Epithelial cell of esophagus (primary cell): ENCODE measurements at regions not wholly inside any gene's neighbourhood (a gene's known extent, or its start where the extent isn't known, plus 50 kb on each side); places are given as distances from the start of the nearest gene placed in this dataset.
"Not testable (repeated sequence)": the region's sequence is repeated elsewhere in the genome, so short reads cannot be mapped to it uniquely, and the experiment has no call there.

ENCODE experiments used
- DNase-seq: peaks from one replicate; pipeline ENCODE4 v3.0.0; 2010; ENCODE audit warnings: low read depth
- H3K4me3 ChIP-seq: 2 replicates; pipeline ENCODE4 v1.5.1; 2011; ENCODE audit warnings: mild to moderate bottlenecking, low read length, control low read depth
- TF ChIP-seq, protein P1 (sequence below): IDR thresholded peaks from 2 replicates; pipeline ENCODE4 v1.5.1; 2011; ENCODE audit warnings: low read depth, mild to moderate bottlenecking, low read length, control low read depth, inconsistent platforms; ENCODE audit not compliant: insufficient read depth; ENCODE audit errors: missing control alignments

DNA sequence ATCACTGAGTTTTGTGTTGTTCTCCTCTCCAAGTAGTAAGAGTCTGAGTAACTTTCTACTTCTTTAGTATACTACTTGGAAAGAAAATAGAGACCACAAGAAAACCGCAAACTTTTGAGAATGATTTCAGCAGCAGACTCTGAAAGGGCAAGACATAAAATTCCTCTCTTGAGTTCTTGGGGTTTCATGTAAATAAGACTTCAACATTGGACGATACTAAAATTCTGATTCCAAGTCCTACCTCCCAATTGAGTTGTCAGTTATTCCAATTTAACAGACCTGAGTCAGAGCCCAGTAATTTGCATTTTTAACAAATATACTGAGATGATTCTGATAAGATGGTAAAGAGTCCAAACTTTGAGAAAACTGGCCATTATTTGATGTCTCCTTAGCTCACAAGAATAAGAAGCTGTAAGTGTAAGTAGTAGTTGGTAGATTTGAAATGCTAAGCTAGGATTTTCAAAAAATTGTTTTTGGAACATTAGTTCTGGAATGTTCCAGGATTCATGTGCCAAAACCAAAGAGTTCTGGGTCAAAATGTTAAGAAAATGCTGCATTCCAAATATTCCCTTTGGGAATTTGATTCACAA is 261.6 kb upstream of the SPOPL start:
- TF ChIP-seq, protein P1, sequence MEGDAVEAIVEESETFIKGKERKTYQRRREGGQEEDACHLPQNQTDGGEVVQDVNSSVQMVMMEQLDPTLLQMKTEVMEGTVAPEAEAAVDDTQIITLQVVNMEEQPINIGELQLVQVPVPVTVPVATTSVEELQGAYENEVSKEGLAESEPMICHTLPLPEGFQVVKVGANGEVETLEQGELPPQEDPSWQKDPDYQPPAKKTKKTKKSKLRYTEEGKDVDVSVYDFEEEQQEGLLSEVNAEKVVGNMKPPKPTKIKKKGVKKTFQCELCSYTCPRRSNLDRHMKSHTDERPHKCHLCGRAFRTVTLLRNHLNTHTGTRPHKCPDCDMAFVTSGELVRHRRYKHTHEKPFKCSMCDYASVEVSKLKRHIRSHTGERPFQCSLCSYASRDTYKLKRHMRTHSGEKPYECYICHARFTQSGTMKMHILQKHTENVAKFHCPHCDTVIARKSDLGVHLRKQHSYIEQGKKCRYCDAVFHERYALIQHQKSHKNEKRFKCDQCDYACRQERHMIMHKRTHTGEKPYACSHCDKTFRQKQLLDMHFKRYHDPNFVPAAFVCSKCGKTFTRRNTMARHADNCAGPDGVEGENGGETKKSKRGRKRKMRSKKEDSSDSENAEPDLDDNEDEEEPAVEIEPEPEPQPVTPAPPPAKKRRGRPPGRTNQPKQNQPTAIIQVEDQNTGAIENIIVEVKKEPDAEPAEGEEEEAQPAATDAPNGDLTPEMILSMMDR: no peak
- no peak for DNase-seq
- H3K4me3 ChIP-seq: no peak overlapping the region

DNA sequence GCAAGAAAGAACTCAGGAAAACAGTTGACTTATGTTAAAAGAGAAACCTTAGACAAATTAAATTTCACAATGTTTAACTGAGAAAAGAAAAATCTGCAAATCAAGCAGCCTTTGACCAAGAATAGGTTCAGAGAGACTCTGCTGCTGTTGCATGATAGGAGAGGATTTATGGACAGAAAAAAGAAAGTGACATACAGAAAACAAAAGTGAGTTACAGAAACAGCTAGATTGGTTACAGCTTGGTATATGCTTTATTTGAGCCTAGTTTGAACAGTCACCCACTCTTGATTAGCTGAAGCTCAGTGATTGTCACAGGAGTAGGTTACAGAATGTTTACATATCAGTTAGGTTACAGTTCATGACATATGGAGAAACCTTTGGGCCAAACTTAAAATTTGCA is 258.2 kb upstream of the SPOPL start:
- H3K4me3 ChIP-seq: no peak overlapping the region
- DNase-seq: no peak
- TF ChIP-seq, protein P1: no peak

DNA sequence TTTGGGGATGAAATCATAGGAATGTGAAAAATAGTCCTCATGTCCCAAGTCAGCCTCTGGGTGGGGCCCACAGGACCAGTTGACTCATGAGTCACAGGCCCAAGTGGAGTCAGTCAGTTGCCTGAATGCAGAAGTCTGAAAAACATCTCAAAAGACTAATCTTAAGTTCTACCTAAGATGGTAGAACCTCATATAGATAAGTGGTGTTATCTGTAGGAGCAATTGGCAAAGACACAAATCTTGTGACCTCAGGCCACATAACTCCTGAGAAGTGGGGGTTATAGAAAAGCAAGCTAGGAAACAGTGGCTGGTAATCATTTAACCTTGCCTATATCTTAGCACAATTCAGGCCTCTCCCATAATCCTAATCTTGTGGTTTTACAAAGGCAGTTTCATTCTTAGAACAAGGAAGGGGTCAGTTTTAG is 257.1 kb upstream of the SPOPL start:
- TF ChIP-seq, protein P1: no peak
- no peak overlapping the region for H3K4me3 ChIP-seq
- DNase-seq: peak; percentile 30

DNA sequence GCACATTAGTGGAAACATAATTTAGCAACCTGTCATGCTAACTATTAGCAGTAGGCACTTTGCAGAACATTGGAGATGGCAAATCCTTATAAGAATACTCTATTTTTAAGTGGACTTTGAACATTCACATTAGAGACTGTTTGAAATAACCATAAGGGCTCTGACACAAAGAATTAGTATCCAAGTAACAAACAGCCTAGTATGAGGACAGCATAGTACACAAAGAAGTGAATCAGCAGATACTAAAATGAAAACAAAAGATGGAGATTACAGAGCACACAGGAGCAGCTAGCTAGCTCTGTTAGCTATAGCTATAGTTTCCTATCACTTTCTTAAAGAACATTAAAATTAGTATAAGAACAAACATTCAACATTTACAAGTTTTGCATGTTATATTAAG is 256.3 kb upstream of the SPOPL start:
- TF ChIP-seq, protein P1: no peak
- no peak for DNase-seq
- H3K4me3 ChIP-seq: no peak overlapping the region

DNA sequence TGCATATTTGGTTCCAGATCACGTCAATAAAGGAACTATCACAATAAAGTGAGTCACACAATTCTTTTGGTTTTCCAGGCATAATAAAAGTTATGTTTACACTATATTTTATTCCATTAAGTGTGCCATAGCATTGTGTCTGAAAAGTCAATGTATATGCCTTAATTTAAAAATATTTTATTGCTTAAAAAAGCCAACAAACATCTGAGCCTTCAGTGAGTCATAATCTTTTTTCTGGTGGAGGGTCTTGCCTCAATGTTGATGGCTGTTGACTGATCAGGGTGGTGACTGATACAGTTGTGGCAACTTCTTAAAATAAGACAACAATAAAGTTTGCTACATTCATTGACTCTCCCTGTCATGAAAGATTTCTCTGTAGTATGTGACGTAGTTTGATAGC is 254.3 kb upstream of the SPOPL start:
- DNase-seq: no peak
- no peak overlapping the region for H3K4me3 ChIP-seq
- TF ChIP-seq, protein P1: no peak

DNA sequence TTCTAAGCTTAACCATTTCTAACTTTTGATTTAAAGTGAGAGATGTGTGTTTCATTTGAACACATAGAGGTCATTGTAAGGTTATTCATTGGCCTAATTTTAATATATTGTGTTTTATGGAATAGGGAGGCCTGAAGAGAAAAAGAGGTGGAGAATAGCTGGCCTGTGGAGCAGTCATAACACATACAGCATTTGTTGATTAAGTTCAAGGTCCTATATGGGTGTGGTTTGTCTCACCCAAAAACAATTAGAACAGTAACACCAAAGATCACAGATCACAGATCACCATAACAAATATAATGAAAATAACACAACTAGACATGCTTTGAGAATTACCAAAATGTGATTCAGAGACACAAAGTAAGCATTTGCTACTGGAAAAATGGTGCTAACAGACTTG is 252.4 kb upstream of the SPOPL start:
- TF ChIP-seq, protein P1: no peak
- no peak for DNase-seq

DNA sequence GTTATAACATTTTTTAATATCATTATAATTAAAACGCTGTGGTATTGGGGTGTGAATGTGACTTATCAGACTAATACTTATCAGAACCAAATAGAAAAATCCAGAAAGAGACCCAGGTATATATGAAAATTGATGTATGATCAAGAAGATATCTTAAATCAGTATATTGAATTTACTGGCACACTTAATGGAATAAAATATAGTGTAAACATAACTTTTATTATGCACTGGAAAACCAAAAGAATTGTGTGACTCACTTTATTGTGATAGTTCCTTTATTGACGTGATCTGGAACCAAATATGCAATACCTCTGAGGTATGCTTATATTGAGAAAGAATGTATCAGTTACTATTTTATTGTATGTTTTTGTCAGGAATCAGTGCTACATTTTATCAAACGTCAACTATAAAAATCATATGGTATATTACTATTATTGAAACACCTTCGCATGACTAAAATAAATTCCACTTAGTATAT is 250.7 kb upstream of the SPOPL start:
- not testable (repeated sequence) for DNase-seq

More for the DNA sequence above, 252.4 kb upstream of the SPOPL start:
- no peak overlapping the region for H3K4me3 ChIP-seq

More for the DNA sequence above, 250.7 kb upstream of the SPOPL start:
- not testable (repeated sequence) for H3K4me3 ChIP-seq
